Fibroblast of pulmonary artery (primary cell): ENCODE measurements at regions not wholly inside any gene's neighbourhood (a gene's known extent, or its start where the extent isn't known, plus 50 kb on each side); places are given as distances from the start of the nearest gene placed in this dataset.

Experiments
- DNase-seq: peaks from one replicate; pipeline ENCODE4 v3.0.0-alpha.2; 2010; ENCODE audit warnings: low read depth
- H3K4me3 ChIP-seq: replicated peaks from 2 replicates; pipeline ENCODE4 v1.5.1; 2011; ENCODE audit warnings: low read depth, mild to moderate bottlenecking, control low read depth, low read length, moderate library complexity
- TF ChIP-seq, protein P1 (sequence below): IDR thresholded peaks from 2 replicates; pipeline ENCODE4 v1.5.1; 2011; ENCODE audit warnings: mild to moderate bottlenecking, control low read depth, low read length, inconsistent platforms; ENCODE audit errors: missing control alignments

DNA sequence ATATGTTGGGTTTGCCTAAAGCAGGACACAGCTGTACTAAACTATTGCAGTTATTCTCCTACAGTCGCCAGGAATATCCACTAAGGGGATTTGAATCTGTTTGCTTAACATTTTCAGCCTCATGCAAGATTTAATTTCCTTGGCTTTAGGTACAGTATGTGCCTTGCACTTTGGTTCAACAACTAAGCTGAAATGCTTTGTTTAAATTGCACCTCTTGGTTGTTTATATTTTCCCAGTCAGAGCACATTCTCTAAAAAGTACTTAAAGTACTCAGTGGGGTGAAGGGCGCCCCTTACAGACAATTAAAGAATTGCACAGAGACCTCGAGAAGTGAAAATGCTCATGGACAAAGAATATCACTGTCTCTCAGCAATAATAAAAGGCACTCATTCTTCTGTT, 107.8 kb upstream of the MTNR1B start:
- no peak overlapping the region for H3K4me3 ChIP-seq
- no peak for DNase-seq
- TF ChIP-seq, protein P1, sequence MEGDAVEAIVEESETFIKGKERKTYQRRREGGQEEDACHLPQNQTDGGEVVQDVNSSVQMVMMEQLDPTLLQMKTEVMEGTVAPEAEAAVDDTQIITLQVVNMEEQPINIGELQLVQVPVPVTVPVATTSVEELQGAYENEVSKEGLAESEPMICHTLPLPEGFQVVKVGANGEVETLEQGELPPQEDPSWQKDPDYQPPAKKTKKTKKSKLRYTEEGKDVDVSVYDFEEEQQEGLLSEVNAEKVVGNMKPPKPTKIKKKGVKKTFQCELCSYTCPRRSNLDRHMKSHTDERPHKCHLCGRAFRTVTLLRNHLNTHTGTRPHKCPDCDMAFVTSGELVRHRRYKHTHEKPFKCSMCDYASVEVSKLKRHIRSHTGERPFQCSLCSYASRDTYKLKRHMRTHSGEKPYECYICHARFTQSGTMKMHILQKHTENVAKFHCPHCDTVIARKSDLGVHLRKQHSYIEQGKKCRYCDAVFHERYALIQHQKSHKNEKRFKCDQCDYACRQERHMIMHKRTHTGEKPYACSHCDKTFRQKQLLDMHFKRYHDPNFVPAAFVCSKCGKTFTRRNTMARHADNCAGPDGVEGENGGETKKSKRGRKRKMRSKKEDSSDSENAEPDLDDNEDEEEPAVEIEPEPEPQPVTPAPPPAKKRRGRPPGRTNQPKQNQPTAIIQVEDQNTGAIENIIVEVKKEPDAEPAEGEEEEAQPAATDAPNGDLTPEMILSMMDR, result no peak

DNA sequence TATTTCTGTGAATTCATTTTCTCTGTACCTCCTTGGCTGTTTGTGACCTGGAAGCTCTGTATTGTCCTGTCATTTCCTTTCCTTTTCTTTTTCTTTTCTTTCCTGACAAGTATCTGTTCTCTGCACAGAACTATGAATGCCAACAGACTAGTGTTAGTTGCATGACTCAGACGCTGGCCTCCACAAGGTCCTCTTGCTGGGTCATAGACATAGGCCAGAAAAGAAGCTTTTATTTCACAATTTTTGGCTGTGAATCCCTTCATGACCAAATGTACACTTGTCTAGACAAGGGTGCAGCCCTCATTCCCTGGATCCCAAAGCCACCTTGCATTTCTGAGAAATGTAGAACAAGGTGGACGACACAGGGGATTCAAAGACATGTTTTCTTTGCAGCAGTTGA, 104.1 kb upstream of the MTNR1B start:
- TF ChIP-seq, protein P1, result no peak
- no peak overlapping the region for H3K4me3 ChIP-seq
- peak; percentile 6 for DNase-seq

DNA sequence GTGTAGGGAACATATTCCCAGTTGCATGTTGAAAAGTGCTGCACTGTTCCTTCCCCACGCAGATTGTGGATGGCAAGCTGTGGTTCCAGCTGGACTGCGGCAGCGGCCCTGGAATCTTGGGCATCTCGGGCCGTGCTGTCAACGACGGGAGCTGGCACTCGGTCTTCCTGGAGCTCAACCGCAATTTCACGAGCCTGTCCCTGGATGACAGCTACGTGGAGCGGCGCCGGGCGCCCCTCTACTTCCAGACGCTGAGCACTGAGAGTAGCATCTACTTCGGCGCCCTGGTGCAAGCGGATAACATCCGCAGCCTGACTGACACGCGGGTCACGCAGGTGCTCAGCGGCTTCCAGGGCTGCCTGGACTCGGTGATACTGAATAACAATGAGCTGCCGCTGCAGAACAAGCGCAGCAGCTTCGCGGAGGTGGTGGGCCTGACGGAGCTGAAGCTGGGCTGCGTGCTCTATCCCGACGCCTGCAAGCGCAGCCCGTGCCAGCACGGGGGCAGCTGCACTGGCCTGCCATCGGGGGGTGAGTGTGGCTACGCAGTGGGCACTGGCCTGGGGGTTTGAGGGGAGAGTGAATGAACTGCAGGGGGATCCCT, 102.7 kb upstream of the MTNR1B start:
- no peak overlapping the region for H3K4me3 ChIP-seq
- TF ChIP-seq, protein P1, result no peak
- DNase-seq, result no peak

DNA sequence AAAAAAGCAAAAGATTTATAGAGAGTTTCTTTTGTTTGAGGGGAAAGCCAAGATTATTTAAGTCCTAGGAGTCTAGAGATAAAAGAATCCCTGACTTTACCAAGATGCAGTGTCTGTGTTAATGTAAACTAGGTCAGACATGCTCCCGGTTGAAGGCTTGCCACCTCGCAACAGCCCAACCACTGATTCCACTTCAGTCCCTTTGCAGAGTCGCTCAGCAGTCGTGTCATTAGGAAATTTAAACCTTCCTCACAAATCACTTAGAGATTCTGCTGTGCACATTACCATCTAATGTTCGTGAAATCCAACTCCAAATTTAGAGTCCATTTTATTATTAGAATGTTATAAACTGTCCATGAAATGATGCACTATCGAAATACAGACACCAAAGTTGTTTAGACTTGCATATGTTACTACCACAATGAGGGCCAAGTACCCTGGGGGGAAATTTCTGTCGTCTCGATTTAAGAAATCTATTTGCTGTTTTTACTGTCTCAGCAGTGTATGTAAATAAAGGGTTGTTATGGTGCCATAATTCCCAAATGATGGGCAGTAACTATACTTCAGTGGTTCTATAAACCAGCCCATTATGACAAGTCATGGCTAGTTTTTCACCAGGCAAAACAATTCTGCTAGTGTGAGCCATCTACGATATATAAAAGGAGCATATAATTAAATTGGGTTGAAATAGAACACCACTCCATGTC, 101.4 kb upstream of the MTNR1B start:
- no peak overlapping the region for H3K4me3 ChIP-seq
- TF ChIP-seq, protein P1, result no peak

DNA sequence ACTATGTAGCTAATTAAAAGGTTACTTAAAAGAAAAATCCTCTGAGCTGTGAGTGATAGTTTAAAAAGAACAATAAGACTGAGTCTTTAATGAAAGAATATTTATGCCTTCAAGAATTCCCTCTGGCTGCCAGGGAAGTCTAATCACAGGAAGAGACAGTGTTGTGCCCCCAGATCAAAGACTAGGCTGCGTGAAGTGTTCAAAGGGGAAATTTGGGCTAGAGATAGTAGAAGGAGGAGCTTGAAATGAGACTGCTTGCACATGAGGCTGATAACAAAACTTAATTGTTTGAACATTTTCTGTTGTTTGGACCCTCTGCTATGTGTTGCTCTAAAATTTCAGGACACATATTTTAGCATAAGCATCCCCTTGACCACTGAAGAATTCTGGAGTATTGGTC, 99.7 kb upstream of the MTNR1B start:
- DNase-seq, result no peak
- no peak overlapping the region for H3K4me3 ChIP-seq
- TF ChIP-seq, protein P1, result no peak

More for the DNA sequence above, 101.4 kb upstream of the MTNR1B start:
- no peak for DNase-seq

DNA sequence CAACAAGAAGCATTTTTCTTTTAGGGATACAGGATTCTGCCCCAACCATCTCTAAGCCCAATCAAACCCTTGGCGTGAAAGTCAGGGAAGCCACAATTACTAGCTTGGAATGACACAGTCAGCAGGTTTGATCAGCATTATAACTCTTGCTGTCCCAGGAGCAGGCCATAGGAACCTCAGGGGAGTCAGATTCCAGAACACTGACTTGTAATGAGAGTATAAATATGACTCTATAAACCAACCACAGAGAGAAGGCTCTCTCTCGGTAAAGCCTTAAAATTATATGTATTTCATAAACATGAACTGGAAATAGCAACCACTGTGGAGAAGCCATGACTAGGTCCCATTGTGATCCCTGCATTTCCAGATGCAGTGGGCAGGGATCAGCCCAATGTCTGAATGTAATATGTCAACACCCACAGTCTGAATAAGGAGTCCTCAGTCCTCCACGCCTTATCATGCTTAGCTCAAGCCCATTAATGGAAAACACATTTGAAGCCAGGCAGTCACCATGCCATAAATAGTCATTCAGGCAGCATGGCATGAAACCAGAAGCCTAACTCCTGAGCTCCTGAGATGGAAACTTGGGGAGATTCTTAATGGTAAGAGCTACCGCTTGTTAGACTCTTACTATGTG, 99.1 kb upstream of the MTNR1B start:
- no peak for DNase-seq
- no peak overlapping the region for H3K4me3 ChIP-seq
- TF ChIP-seq, protein P1, result no peak

DNA sequence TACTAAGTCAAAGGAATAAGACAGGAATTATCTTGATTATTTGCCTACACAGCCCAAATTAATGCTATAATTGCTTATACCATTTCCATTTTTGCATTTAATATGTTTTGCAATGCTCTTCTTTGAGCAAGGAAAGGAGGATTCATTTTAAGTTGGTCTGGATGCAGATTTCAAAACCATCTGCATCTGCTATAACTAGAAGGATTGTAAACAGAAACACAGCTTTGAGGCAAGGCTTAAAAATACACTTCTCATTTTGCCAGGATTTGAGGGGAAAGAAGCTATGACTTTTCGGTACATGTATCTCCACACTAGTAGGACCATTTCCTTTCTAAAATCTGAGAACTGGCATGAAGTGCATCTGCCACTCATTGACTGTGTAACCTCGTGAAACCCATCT, 95.9 kb upstream of the MTNR1B start:
- TF ChIP-seq, protein P1, result no peak
- no peak overlapping the region for H3K4me3 ChIP-seq
- no peak for DNase-seq
